ENCODE measurements at regions not wholly inside any gene's neighbourhood (a gene's known extent, or its start where the extent isn't known, plus 50 kb on each side); places are given as distances from the start of the nearest gene placed in this dataset.
A peak's percentile ranks its signal among the peaks of the same experiment; 100 is the strongest.

DNA sequence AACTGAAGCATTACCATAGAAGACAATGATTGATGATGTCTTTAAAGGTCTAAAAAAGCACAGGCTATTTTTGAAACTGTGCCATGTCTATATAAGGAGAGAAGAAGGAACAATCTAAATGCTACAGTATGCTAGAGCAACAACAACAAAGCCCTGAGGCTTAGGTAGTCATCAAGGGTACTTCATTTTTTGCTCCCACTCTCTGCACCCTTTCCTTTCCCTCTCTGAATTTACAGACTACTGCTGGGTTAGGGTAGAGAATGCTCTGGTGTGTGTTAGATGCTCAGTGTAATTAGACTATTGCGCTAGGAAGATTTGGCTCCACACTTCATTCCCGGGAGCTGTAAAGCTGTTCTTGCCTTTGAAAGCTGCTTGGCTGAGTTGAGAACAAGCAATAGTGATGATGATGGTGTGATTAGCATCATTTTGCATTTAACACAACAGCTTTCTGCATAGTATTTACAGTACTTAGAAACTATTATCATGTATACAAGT is 1262.5 kb upstream of the CITED2 start:
- Histone ChIP-seq H3K4me3 (ENCODE audit: low read length) (peak overlapping the region; percentile 34), H4K20me1 (ENCODE audit: insufficient read depth) (no peaks in the 10 kb centered on the region), H3K79me2 (replicated peaks; ENCODE audit: insufficient read depth, low read length) (no peaks in the 10 kb centered on the region), H2AFZ (ENCODE audit: low read depth, low read length) (peak overlapping the region; percentile 28), H3K9me3 (ENCODE audit: low read length) (no peaks in the 10 kb centered on the region), H3K27me3 (ENCODE audit: insufficient read depth, low read depth, low read length) (no peaks in the 10 kb centered on the region), H3K4me2 (ENCODE audit: low read length) (no peak overlapping the region), H3K9ac (ENCODE audit: low read length) (peak overlapping the region; percentile 56), H3F3A (ENCODE audit: insufficient read depth, low read length, poor library complexity, severe bottlenecking) (no peaks in the 10 kb centered on the region), H3K36me3 (ENCODE audit: insufficient read depth, low read length) (no peaks in the 10 kb centered on the region), H3K9me2 (ENCODE audit: insufficient read depth, low read length) (no peaks in the 10 kb centered on the region), H3K27ac (ENCODE audit: low read length) (peak overlapping the region; percentile 89)
- TF ChIP-seq MXI1 (conservative IDR thresholded peaks at IDR 0.05; ENCODE audit: poor library complexity, severe bottlenecking) (no peak), POLR2AphosphoS5 (IDR thresholded peaks at IDR 0.05) (no peak), EP300 (conservative IDR thresholded peaks at IDR 0.05; ENCODE audit: poor library complexity, severe bottlenecking) (peak; percentile 82), TAF1 (IDR thresholded peaks at IDR 0.05; ENCODE audit: low read depth) (no peak), SMC3 (conservative IDR thresholded peaks at IDR 0.05; ENCODE audit: poor library complexity) (peak; percentile 25), EZH2 (IDR thresholded peaks at IDR 0.05; ENCODE audit: borderline replicate concordance, insufficient read depth, low read length, poor library complexity, severe bottlenecking) (no peak), RAD21 (conservative IDR thresholded peaks at IDR 0.05) (no peak)
- TF ChIP-seq, protein P1, sequence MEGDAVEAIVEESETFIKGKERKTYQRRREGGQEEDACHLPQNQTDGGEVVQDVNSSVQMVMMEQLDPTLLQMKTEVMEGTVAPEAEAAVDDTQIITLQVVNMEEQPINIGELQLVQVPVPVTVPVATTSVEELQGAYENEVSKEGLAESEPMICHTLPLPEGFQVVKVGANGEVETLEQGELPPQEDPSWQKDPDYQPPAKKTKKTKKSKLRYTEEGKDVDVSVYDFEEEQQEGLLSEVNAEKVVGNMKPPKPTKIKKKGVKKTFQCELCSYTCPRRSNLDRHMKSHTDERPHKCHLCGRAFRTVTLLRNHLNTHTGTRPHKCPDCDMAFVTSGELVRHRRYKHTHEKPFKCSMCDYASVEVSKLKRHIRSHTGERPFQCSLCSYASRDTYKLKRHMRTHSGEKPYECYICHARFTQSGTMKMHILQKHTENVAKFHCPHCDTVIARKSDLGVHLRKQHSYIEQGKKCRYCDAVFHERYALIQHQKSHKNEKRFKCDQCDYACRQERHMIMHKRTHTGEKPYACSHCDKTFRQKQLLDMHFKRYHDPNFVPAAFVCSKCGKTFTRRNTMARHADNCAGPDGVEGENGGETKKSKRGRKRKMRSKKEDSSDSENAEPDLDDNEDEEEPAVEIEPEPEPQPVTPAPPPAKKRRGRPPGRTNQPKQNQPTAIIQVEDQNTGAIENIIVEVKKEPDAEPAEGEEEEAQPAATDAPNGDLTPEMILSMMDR (IDR thresholded peaks at IDR 0.05; ENCODE audit: poor library complexity, severe bottlenecking), result no peak
- TF ChIP-seq, protein P2, sequence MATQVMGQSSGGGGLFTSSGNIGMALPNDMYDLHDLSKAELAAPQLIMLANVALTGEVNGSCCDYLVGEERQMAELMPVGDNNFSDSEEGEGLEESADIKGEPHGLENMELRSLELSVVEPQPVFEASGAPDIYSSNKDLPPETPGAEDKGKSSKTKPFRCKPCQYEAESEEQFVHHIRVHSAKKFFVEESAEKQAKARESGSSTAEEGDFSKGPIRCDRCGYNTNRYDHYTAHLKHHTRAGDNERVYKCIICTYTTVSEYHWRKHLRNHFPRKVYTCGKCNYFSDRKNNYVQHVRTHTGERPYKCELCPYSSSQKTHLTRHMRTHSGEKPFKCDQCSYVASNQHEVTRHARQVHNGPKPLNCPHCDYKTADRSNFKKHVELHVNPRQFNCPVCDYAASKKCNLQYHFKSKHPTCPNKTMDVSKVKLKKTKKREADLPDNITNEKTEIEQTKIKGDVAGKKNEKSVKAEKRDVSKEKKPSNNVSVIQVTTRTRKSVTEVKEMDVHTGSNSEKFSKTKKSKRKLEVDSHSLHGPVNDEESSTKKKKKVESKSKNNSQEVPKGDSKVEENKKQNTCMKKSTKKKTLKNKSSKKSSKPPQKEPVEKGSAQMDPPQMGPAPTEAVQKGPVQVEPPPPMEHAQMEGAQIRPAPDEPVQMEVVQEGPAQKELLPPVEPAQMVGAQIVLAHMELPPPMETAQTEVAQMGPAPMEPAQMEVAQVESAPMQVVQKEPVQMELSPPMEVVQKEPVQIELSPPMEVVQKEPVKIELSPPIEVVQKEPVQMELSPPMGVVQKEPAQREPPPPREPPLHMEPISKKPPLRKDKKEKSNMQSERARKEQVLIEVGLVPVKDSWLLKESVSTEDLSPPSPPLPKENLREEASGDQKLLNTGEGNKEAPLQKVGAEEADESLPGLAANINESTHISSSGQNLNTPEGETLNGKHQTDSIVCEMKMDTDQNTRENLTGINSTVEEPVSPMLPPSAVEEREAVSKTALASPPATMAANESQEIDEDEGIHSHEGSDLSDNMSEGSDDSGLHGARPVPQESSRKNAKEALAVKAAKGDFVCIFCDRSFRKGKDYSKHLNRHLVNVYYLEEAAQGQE (IDR thresholded peaks at IDR 0.05; ENCODE audit: borderline replicate concordance), result peak; percentile 37

DNA sequence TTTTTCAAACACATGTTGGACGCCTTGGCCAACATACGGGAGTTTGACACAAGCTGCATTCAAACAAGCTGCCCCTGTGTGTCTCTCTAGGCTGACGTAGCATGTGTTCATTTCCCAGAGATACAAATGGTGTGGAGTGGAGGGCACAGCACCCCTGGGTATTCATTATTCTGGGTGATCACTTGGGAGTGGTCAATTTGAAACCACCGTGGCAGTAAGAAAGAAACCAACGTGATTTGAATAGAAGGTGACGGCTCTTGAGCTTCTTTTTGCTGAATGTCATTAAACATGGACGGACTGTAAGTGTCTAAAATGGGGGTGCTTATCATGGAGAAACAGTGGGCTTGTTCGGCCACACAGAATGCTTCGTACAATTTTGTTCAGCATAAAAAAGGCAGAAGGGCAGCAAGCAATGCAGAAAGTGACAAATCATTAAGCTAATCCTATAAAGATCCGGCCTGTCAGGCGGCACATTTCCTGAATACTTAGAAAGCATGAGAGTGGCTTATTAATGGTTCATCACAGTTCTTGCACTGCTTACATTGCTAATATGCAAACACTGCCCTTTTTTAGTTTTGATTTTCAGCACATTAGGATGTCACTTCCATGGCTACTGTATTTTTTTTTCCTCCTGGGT is 1261.9 kb upstream of the CITED2 start:
- TF ChIP-seq POLR2AphosphoS5 (IDR thresholded peaks at IDR 0.05), result no peak
- no peak for TF ChIP-seq EZH2 (IDR thresholded peaks at IDR 0.05; ENCODE audit: borderline replicate concordance, insufficient read depth, low read length, poor library complexity, severe bottlenecking)
- TF ChIP-seq, protein P2 (IDR thresholded peaks at IDR 0.05; ENCODE audit: borderline replicate concordance), result no peak
- TF ChIP-seq RAD21 (conservative IDR thresholded peaks at IDR 0.05), result peak; percentile 12
- TF ChIP-seq, protein P1 (IDR thresholded peaks at IDR 0.05; ENCODE audit: poor library complexity, severe bottlenecking), result no peak
- no peak for TF ChIP-seq SMC3 (conservative IDR thresholded peaks at IDR 0.05; ENCODE audit: poor library complexity)
- TF ChIP-seq TAF1 (IDR thresholded peaks at IDR 0.05; ENCODE audit: low read depth), result no peak
- no peak for TF ChIP-seq MXI1 (conservative IDR thresholded peaks at IDR 0.05; ENCODE audit: poor library complexity, severe bottlenecking)
- TF ChIP-seq EP300 (conservative IDR thresholded peaks at IDR 0.05; ENCODE audit: poor library complexity, severe bottlenecking), result no peak
- Histone ChIP-seq H3F3A (ENCODE audit: insufficient read depth, low read length, poor library complexity, severe bottlenecking) (no peaks in the 10 kb centered on the region), H3K4me2 (ENCODE audit: low read length) (no peak overlapping the region), H3K27me3 (ENCODE audit: insufficient read depth, low read depth, low read length) (no peaks in the 10 kb centered on the region), H3K36me3 (ENCODE audit: insufficient read depth, low read length) (no peaks in the 10 kb centered on the region), H3K9me3 (ENCODE audit: low read length) (no peaks in the 10 kb centered on the region), H2AFZ (ENCODE audit: low read depth, low read length) (peak overlapping the region; percentile 28), H4K20me1 (ENCODE audit: insufficient read depth) (no peaks in the 10 kb centered on the region), H3K4me3 (ENCODE audit: low read length) (peak overlapping the region; percentile 34), H3K79me2 (replicated peaks; ENCODE audit: insufficient read depth, low read length) (no peaks in the 10 kb centered on the region), H3K9me2 (ENCODE audit: insufficient read depth, low read length) (no peaks in the 10 kb centered on the region), H3K9ac (ENCODE audit: low read length) (peak overlapping the region; percentile 56), H3K27ac (ENCODE audit: low read length) (peak overlapping the region; percentile 89)

All from neural cell (in vitro differentiated cells).